ENCODE measurements at regions not wholly inside any gene's neighbourhood (a gene's known extent, or its start where the extent isn't known, plus 50 kb on each side); places are given as distances from the start of the nearest gene placed in this dataset.

DNA sequence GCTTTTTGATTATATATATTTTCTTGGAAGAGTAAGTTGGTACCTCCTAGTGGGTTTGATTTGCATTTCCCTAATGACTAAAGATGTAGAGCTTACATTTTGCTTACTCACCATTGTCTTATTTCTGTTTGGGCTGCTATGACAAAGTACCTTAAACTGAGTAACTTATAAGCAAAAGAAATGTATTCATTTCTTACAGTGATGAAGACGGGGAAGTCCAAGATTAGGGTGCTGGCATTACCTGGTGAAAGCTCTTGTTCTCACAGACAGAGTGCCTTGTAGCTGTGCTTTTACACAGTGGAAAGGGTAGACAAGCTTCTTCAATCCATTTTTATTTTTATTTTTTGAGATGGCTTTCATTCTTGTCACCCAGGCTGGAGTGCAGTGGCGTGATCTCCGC lies 229.2 kb upstream of the AGA start:
- no peaks in the 10 kb centered on the region for H3K9me3 ChIP-seq
- WGBS: 97% methylated on average over 3 of the region's 3 CpGs
- no peak for DNase-seq (ENCODE audit: low spot score in 2 of 2)
- H3K36me3 ChIP-seq: no peaks in the 10 kb centered on the region
- H3K4me1 ChIP-seq: no peaks in the 10 kb centered on the region
- TF ChIP-seq, protein P1, sequence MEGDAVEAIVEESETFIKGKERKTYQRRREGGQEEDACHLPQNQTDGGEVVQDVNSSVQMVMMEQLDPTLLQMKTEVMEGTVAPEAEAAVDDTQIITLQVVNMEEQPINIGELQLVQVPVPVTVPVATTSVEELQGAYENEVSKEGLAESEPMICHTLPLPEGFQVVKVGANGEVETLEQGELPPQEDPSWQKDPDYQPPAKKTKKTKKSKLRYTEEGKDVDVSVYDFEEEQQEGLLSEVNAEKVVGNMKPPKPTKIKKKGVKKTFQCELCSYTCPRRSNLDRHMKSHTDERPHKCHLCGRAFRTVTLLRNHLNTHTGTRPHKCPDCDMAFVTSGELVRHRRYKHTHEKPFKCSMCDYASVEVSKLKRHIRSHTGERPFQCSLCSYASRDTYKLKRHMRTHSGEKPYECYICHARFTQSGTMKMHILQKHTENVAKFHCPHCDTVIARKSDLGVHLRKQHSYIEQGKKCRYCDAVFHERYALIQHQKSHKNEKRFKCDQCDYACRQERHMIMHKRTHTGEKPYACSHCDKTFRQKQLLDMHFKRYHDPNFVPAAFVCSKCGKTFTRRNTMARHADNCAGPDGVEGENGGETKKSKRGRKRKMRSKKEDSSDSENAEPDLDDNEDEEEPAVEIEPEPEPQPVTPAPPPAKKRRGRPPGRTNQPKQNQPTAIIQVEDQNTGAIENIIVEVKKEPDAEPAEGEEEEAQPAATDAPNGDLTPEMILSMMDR (IDR thresholded peaks at IDR 0.05): no peak
- no peak for TF ChIP-seq POLR2AphosphoS5 (IDR thresholded peaks at IDR 0.05)
- no peak for TF ChIP-seq EP300 (IDR thresholded peaks at IDR 0.05)
- TF ChIP-seq POLR2A (IDR thresholded peaks at IDR 0.05): no peak
- H3K27me3 ChIP-seq: no peaks in the 10 kb centered on the region
- H3K4me3 ChIP-seq: no peak overlapping the region
- H3K27ac ChIP-seq: no peak overlapping the region

DNA sequence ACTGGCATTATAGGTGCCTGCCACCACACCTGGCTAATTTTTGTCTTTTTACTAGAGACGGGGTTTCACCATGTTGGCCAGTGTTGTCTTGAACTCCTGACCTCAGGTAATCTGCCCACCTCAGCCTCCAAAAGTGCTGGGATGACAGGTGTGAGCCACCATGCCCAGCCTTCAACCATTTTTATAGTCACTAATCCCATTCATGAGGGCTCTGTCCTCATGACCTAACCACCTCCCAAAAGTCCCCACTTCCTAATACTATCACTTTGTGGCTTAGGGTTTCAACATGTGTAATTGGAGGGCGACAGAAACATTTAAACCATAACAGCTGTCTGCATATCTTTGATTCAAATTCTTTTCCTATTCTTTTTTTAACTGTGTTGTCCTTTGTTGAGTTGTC lies 229.6 kb upstream of the AGA start:
- no peaks in the 10 kb centered on the region for H3K4me1 ChIP-seq
- H3K36me3 ChIP-seq: no peaks in the 10 kb centered on the region
- H3K9me3 ChIP-seq: no peaks in the 10 kb centered on the region
- H3K4me3 ChIP-seq: no peak overlapping the region
- no peak for DNase-seq (ENCODE audit: low spot score in 2 of 2)
- no peaks in the 10 kb centered on the region for H3K27me3 ChIP-seq
- no peak overlapping the region for H3K27ac ChIP-seq
- WGBS: 87% methylated on average over 2 of the region's 2 CpGs
- TF ChIP-seq POLR2AphosphoS5 (IDR thresholded peaks at IDR 0.05) (no peak), POLR2A (IDR thresholded peaks at IDR 0.05) (no peak), EP300 (IDR thresholded peaks at IDR 0.05) (no peak)
- TF ChIP-seq, protein P1 (IDR thresholded peaks at IDR 0.05): no peak

DNA sequence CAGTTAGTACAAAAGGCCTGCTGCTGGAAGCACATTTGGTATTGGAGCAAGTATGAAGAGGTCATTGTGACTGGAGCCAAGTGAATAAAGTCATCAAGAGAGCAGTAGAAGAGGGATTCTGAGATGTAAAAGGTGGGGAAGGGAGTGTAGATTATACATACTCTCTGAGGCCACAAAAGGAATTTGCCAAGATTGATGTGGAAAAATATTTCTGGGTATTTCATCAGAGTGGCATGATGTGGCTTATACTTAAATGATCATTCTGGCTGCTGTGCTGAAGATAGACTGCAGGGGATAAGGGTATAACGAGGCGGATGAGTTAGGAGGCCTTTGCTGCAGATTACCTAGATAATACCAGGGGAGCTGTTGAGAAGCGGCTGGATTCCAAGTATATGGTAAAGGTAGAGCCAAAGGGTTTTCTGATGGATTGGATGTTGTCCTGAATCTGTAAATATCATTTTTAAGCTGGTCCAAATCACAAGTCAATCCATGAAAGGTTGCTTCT lies 231.8 kb upstream of the AGA start:
- Histone ChIP-seq H3K27ac (no peak overlapping the region), H3K9me3 (no peaks in the 10 kb centered on the region), H3K36me3 (no peaks in the 10 kb centered on the region), H3K4me1 (no peaks in the 10 kb centered on the region), H3K4me3 (no peak overlapping the region), H3K27me3 (no peaks in the 10 kb centered on the region)
- DNase-seq (ENCODE audit: low spot score in 2 of 2): no peak
- WGBS: 83% methylated on average over 3 of the region's 3 CpGs
- no peak for TF ChIP-seq POLR2AphosphoS5 (IDR thresholded peaks at IDR 0.05)
- TF ChIP-seq, protein P1 (IDR thresholded peaks at IDR 0.05): no peak
- no peak for TF ChIP-seq EP300 (IDR thresholded peaks at IDR 0.05)
- TF ChIP-seq POLR2A (IDR thresholded peaks at IDR 0.05): no peak

DNA sequence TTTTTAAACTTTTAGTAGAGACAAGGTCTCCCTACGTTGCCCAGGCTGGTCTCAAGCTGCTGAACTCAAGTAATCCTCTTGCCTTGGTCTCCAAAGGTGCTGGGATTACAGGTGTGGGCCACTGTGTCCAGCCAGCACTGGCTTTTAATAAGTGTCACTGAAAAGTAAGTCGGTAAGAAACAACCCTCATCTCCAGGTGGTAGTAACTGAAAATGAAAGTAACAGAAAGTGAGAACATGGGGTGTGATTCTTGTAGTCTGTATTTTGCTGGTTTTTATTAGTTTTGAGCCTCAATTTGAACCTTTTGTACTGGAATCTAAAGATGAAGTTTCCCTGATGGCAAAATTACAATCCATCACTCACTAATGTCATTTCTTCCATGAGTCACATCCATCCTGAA lies 238.1 kb upstream of the AGA start:
- H3K27me3 ChIP-seq: no peaks in the 10 kb centered on the region
- no peak overlapping the region for H3K4me3 ChIP-seq
- no peaks in the 10 kb centered on the region for H3K9me3 ChIP-seq
- TF ChIP-seq EP300 (IDR thresholded peaks at IDR 0.05) (no peak), POLR2A (IDR thresholded peaks at IDR 0.05) (no peak), POLR2AphosphoS5 (IDR thresholded peaks at IDR 0.05) (no peak)
- TF ChIP-seq, protein P1 (IDR thresholded peaks at IDR 0.05): no peak
- DNase-seq (ENCODE audit: low spot score in 2 of 2): no peak
- H3K36me3 ChIP-seq: no peaks in the 10 kb centered on the region
- H3K4me1 ChIP-seq: no peaks in the 10 kb centered on the region
- WGBS: 79% methylated on average over 2 of the region's 2 CpGs
- no peak overlapping the region for H3K27ac ChIP-seq

DNA sequence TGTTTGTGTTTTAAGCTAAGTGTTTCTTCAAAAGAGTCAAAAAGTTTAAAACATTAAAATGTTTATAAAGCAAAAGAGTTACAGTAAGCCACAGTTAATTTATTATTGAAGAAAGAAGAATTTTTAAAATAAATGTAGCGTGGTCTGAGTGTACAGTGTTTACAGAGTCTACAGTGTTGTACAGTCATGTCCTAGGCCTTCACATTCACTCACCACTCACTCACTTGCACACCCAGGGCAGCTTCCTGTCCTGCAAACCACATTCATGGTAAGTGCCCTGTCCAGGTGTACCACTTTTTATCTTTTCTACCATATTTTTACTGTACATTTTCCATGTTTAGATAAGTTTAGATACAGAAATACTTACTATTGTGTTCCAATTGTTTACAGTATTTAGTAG lies 239.7 kb upstream of the AGA start:
- no peak overlapping the region for H3K4me3 ChIP-seq
- DNase-seq (ENCODE audit: low spot score in 2 of 2): no peak
- H3K27ac ChIP-seq: no peak overlapping the region
- H3K9me3 ChIP-seq: no peaks in the 10 kb centered on the region
- no peaks in the 10 kb centered on the region for H3K36me3 ChIP-seq
- H3K27me3 ChIP-seq: no peaks in the 10 kb centered on the region
- TF ChIP-seq EP300 (IDR thresholded peaks at IDR 0.05): no peak
- no peak for TF ChIP-seq POLR2AphosphoS5 (IDR thresholded peaks at IDR 0.05)
- TF ChIP-seq POLR2A (IDR thresholded peaks at IDR 0.05): no peak
- TF ChIP-seq, protein P1 (IDR thresholded peaks at IDR 0.05): no peak
- WGBS: 86% methylated on average over 1 of the region's 1 CpG
- no peaks in the 10 kb centered on the region for H3K4me1 ChIP-seq
